ENCODE measurements at regions not wholly inside any gene's neighbourhood (a gene's known extent, or its start where the extent isn't known, plus 50 kb on each side); places are given as distances from the start of the nearest gene placed in this dataset.

GRCh38 chr1:25003457-25004190, 73.5 kb upstream of the RUNX3 start:
- TF ChIP-seq CTCF (IDR thresholded peaks at IDR 0.05) (no peak), EP300 (IDR thresholded peaks at IDR 0.05) (no peak), POLR2A (IDR thresholded peaks at IDR 0.05; ENCODE audit: low read depth) (no peak), POLR2AphosphoS5 (IDR thresholded peaks at IDR 0.05) (no peak)
